ENCODE measurements at regions not wholly inside any gene's neighbourhood (a gene's known extent, or its start where the extent isn't known, plus 50 kb on each side); places are given as distances from the start of the nearest gene placed in this dataset.

DNA sequence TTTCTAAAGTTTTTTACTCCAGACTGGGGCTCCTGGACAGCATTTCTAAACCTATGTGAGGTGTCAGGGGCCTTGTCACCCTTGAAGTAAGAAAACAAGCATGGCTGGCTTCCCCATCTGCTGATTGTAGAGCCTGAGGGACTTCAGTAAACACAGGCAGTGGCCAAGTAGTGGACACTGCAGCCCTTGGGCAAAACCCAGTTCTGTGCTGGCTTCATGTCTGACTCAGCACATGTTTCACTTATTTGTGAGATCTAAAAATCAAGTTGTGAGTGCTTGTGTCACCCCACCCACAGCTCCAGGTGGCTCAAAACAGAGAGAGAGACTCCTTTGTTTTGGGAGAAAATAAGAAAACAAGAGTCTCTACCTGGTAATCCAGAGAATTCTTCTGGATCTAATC is 660.3 kb upstream of the VRK2 start:
- H3K4me3 ChIP-seq (ENCODE audit: insufficient read depth, low read length, poor library complexity, severe bottlenecking), result no peak overlapping the region
- H3K9ac ChIP-seq (ENCODE audit: low read length), result no peak overlapping the region
- TF ChIP-seq, protein P1, sequence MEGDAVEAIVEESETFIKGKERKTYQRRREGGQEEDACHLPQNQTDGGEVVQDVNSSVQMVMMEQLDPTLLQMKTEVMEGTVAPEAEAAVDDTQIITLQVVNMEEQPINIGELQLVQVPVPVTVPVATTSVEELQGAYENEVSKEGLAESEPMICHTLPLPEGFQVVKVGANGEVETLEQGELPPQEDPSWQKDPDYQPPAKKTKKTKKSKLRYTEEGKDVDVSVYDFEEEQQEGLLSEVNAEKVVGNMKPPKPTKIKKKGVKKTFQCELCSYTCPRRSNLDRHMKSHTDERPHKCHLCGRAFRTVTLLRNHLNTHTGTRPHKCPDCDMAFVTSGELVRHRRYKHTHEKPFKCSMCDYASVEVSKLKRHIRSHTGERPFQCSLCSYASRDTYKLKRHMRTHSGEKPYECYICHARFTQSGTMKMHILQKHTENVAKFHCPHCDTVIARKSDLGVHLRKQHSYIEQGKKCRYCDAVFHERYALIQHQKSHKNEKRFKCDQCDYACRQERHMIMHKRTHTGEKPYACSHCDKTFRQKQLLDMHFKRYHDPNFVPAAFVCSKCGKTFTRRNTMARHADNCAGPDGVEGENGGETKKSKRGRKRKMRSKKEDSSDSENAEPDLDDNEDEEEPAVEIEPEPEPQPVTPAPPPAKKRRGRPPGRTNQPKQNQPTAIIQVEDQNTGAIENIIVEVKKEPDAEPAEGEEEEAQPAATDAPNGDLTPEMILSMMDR (IDR thresholded peaks at IDR 0.05; ENCODE audit: insufficient read depth, low read length, poor library complexity, severe bottlenecking), result no peak
- TF ChIP-seq EZH2phosphoT487 (conservative IDR thresholded peaks at IDR 0.05; ENCODE audit: low read length), result no peak
- no peaks in the 10 kb centered on the region for H3K9me3 ChIP-seq (ENCODE audit: insufficient read depth, low read length)
- no peaks in the 10 kb centered on the region for H3K36me3 ChIP-seq (ENCODE audit: low read length)
- H4K20me1 ChIP-seq (ENCODE audit: low read depth, low read length), result no peaks in the 10 kb centered on the region
- H3K27me3 ChIP-seq (ENCODE audit: low read length), result no peaks in the 10 kb centered on the region
- H3K79me2 ChIP-seq (ENCODE audit: insufficient read depth, low read length), result no peaks in the 10 kb centered on the region
- H3K9me2 ChIP-seq (replicated peaks; ENCODE audit: insufficient read depth, low read length), result no peaks in the 10 kb centered on the region
- H3K27ac ChIP-seq (ENCODE audit: low read depth, low read length), result no peak overlapping the region
- no peak overlapping the region for H3K4me2 ChIP-seq (ENCODE audit: low read depth, low read length, poor library complexity, severe bottlenecking)
- H2AFZ ChIP-seq (ENCODE audit: low read depth, low read length, severe bottlenecking), result no peak overlapping the region
- no peaks in the 10 kb centered on the region for H3F3A ChIP-seq (ENCODE audit: insufficient read depth)

DNA sequence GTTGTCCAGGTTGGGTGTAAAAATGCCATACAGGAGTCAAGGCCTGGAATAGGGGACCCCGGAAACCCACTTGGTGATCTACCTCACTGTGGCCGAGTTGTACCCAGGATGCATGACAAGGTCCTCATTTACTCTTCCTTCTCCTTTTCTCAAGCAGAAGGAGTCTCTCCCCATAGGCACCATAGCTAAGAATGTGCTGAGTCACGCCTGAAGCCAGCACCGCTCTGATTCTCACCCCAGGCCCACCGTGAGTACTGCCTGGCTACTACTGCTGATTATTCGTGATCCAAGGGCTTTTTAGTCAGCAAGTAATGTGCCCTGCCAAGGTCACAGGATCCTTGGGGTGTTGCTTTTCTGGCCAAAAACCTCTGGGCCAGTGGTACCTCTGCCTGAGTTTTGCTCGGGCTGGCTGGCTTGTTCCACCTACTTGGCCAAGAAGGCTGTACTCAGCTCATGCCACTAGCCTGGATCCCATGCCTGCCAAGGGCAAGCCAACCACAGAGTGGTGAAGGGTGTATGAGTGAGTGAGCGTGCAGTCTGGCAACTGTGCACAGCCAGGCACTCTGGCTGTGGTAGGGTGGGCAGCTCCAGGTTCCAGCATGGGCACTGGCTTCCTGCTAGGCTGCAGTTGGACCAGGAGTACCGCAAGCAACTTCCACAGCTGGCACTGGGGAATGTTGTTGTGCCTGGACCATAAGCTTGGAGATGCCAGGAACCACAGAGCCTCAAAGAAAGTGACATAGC is 650.1 kb upstream of the VRK2 start:
- no peak overlapping the region for H3K9ac ChIP-seq (ENCODE audit: low read length)
- no peaks in the 10 kb centered on the region for H3K79me2 ChIP-seq (ENCODE audit: insufficient read depth, low read length)
- H3K36me3 ChIP-seq (ENCODE audit: low read length), result no peaks in the 10 kb centered on the region
- no peak overlapping the region for H3K27ac ChIP-seq (ENCODE audit: low read depth, low read length)
- H3K9me3 ChIP-seq (ENCODE audit: insufficient read depth, low read length), result no peaks in the 10 kb centered on the region
- no peak for TF ChIP-seq EZH2phosphoT487 (conservative IDR thresholded peaks at IDR 0.05; ENCODE audit: low read length)
- TF ChIP-seq, protein P1 (IDR thresholded peaks at IDR 0.05; ENCODE audit: insufficient read depth, low read length, poor library complexity, severe bottlenecking), result no peak
- H3K9me2 ChIP-seq (replicated peaks; ENCODE audit: insufficient read depth, low read length), result no peaks in the 10 kb centered on the region
- H3F3A ChIP-seq (ENCODE audit: insufficient read depth), result no peaks in the 10 kb centered on the region
- no peaks in the 10 kb centered on the region for H3K27me3 ChIP-seq (ENCODE audit: low read length)
- H2AFZ ChIP-seq (ENCODE audit: low read depth, low read length, severe bottlenecking), result no peak overlapping the region
- H3K4me2 ChIP-seq (ENCODE audit: low read depth, low read length, poor library complexity, severe bottlenecking), result no peak overlapping the region
- no peak overlapping the region for H3K4me3 ChIP-seq (ENCODE audit: insufficient read depth, low read length, poor library complexity, severe bottlenecking)
- H4K20me1 ChIP-seq (ENCODE audit: low read depth, low read length), result no peaks in the 10 kb centered on the region

DNA sequence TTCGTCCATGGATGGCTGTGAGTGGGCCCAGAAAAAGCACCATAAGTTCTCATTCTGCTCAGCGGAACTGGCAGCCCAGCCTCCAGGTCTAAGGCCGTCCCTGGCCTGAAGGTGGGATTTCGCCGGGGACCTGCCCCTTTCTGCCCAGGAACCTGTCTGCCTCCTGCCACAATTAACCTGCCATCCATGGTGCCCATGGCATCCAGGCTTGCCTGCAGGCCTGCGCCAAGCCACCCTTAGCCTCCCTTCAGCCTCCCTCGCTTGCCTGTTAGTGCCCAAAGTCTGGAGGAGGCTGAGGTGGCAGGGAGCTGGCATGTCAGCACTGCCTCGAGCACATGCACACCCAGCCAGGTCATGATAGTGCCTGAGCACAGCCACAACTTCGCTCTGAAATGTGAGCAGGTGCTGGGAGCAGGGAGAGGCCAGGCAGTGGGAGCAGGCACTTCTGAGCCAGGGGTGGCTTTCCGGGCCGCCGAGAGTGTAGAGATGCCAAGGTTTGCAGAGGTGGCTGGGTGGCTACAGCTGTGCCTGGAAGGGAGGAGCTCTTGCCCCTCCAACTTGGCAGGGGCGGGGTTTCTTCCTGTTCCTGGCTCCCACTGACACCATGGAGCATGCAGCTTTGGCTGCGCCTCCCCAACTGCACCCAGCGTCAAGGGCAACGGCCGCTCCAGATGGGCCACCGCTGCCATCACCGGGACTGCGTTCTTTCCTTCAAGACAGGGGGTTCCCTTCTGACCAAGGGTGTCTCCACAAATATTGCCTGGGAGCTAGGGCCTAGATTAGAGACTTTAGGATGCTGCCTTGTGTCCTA is 648.9 kb upstream of the VRK2 start:
- no peaks in the 10 kb centered on the region for H3K9me2 ChIP-seq (replicated peaks; ENCODE audit: insufficient read depth, low read length)
- no peaks in the 10 kb centered on the region for H3K9me3 ChIP-seq (ENCODE audit: insufficient read depth, low read length)
- H2AFZ ChIP-seq (ENCODE audit: low read depth, low read length, severe bottlenecking), result no peak overlapping the region
- no peak overlapping the region for H3K4me2 ChIP-seq (ENCODE audit: low read depth, low read length, poor library complexity, severe bottlenecking)
- no peaks in the 10 kb centered on the region for H3K79me2 ChIP-seq (ENCODE audit: insufficient read depth, low read length)
- TF ChIP-seq, protein P1 (IDR thresholded peaks at IDR 0.05; ENCODE audit: insufficient read depth, low read length, poor library complexity, severe bottlenecking), result no peak
- no peak for TF ChIP-seq EZH2phosphoT487 (conservative IDR thresholded peaks at IDR 0.05; ENCODE audit: low read length)
- H3F3A ChIP-seq (ENCODE audit: insufficient read depth), result no peaks in the 10 kb centered on the region
- no peak overlapping the region for H3K27ac ChIP-seq (ENCODE audit: low read depth, low read length)
- H3K27me3 ChIP-seq (ENCODE audit: low read length), result no peaks in the 10 kb centered on the region
- no peak overlapping the region for H3K4me3 ChIP-seq (ENCODE audit: insufficient read depth, low read length, poor library complexity, severe bottlenecking)
- H3K36me3 ChIP-seq (ENCODE audit: low read length), result no peaks in the 10 kb centered on the region
- no peak overlapping the region for H3K9ac ChIP-seq (ENCODE audit: low read length)
- H4K20me1 ChIP-seq (ENCODE audit: low read depth, low read length), result no peaks in the 10 kb centered on the region

All from SU-DHL-6 (cell line).